Osteoblast (primary cell): ENCODE measurements at regions not wholly inside any gene's neighbourhood (a gene's known extent, or its start where the extent isn't known, plus 50 kb on each side); places are given as distances from the start of the nearest gene placed in this dataset.

Experiments
- DNase-seq: peaks from one replicate; pipeline ENCODE4 v3.0.0; 2011; ENCODE audit warnings: low spot score, mixed read lengths; ENCODE audit not compliant: insufficient read length; ENCODE audit errors: missing footprints
- H2AFZ ChIP-seq: 2 replicates; pipeline ENCODE4 v1.6.0; 2011; ENCODE audit warnings: mild to moderate bottlenecking, low read length
- H3K27ac ChIP-seq: 2 replicates; pipeline ENCODE4 v1.5.1; 2011; ENCODE audit warnings: mild to moderate bottlenecking, low read depth, low read length, moderate library complexity
- H3K27me3 ChIP-seq: 2 replicates; pipeline ENCODE4 v1.6.0; 2012; ENCODE audit warnings: mild to moderate bottlenecking, control low read depth, inconsistent platforms, low read length, moderate library complexity; ENCODE audit not compliant: insufficient read depth
- H3K36me3 ChIP-seq: 2 replicates; pipeline ENCODE4 v1.5.1; 2011; ENCODE audit warnings: mild to moderate bottlenecking, low read length, control low read depth, moderate library complexity; ENCODE audit not compliant: insufficient read depth
- H3K4me1 ChIP-seq: 2 replicates; pipeline ENCODE4 v1.5.1; 2011; ENCODE audit warnings: mild to moderate bottlenecking, low read length, control low read depth, moderate library complexity; ENCODE audit not compliant: insufficient read depth
- H3K4me2 ChIP-seq: 2 replicates; pipeline ENCODE4 v1.6.0; 2011; ENCODE audit warnings: mild to moderate bottlenecking, low read length; ENCODE audit not compliant: insufficient read depth
- H3K4me3 ChIP-seq: fragments of 200-600 bp; sonication (generic); 3 replicates; pipeline ENCODE4 v1.5.1; 2012; ENCODE audit warnings: mild to moderate bottlenecking, low read length, inconsistent platforms; ENCODE audit not compliant: insufficient read depth
- H3K79me2 ChIP-seq: 2 replicates; pipeline ENCODE4 v1.6.0; 2012; ENCODE audit warnings: mild to moderate bottlenecking, low read length, control low read depth, inconsistent platforms; ENCODE audit not compliant: insufficient read depth
- H3K9me3 ChIP-seq: 2 replicates; pipeline ENCODE4 v1.5.1; 2011; ENCODE audit warnings: low read depth, low read length, control low read depth
- H4K20me1 ChIP-seq: 2 replicates; pipeline ENCODE4 v1.6.0; 2012; ENCODE audit warnings: mild to moderate bottlenecking, low read length, control low read depth; ENCODE audit not compliant: insufficient read depth
- CTCF ChIP-seq: IDR thresholded peaks from 2 replicates; pipeline ENCODE4 v1.5.1; 2011; ENCODE audit warnings: mild to moderate bottlenecking, low read depth, low read length, moderate library complexity; ENCODE audit errors: extremely low read depth

- Histone ChIP-seq H3K4me1 (no peaks in the 10 kb centered on the region), H3K36me3 (no peaks in the 10 kb centered on the region), H3K27ac (no peak overlapping the region), H3K9me3 (peaks cover 2% of the 10 kb centered on the region), H3K79me2 (no peaks in the 10 kb centered on the region), H2AFZ (no peak overlapping the region), H3K4me2 (no peak overlapping the region), H3K27me3 (no peaks in the 10 kb centered on the region), H4K20me1 (no peaks in the 10 kb centered on the region), H3K4me3 (no peak overlapping the region)
- TF ChIP-seq CTCF: no peak
- no peak for DNase-seq
Observed at GRCh38 chr3:81033185-81033584, 728.3 kb downstream of the GBE1 start.

- H2AFZ ChIP-seq: no peak overlapping the region
- no peaks in the 10 kb centered on the region for H3K79me2 ChIP-seq
- no peak overlapping the region for H3K4me2 ChIP-seq
- H3K9me3 ChIP-seq: no peaks in the 10 kb centered on the region
- no peak overlapping the region for H3K4me3 ChIP-seq
- no peaks in the 10 kb centered on the region for H3K4me1 ChIP-seq
- no peak for DNase-seq
- no peak overlapping the region for H3K27ac ChIP-seq
- no peak for TF ChIP-seq CTCF
- H3K27me3 ChIP-seq: no peaks in the 10 kb centered on the region
- no peaks in the 10 kb centered on the region for H4K20me1 ChIP-seq
- no peaks in the 10 kb centered on the region for H3K36me3 ChIP-seq
Observed at GRCh38 chr3:81029861-81030260, 731.6 kb downstream of the GBE1 start.

- H3K4me3 ChIP-seq: no peak overlapping the region
- no peak overlapping the region for H3K27ac ChIP-seq
- no peak for DNase-seq
- H3K36me3 ChIP-seq: no peaks in the 10 kb centered on the region
- no peaks in the 10 kb centered on the region for H4K20me1 ChIP-seq
- no peaks in the 10 kb centered on the region for H3K27me3 ChIP-seq
- no peaks in the 10 kb centered on the region for H3K79me2 ChIP-seq
- peaks cover 2% of the 10 kb centered on the region for H3K9me3 ChIP-seq
- H3K4me1 ChIP-seq: no peaks in the 10 kb centered on the region
- no peak for TF ChIP-seq CTCF
- H2AFZ ChIP-seq: no peak overlapping the region
- H3K4me2 ChIP-seq: no peak overlapping the region
Observed at GRCh38 chr3:81027344-81027743, 734.1 kb downstream of the GBE1 start.

- Histone ChIP-seq H3K4me3 (no peak overlapping the region), H2AFZ (no peak overlapping the region), H3K4me2 (no peak overlapping the region), H4K20me1 (no peaks in the 10 kb centered on the region), H3K4me1 (no peaks in the 10 kb centered on the region), H3K9me3 (peaks cover 2% of the 10 kb centered on the region), H3K36me3 (no peaks in the 10 kb centered on the region), H3K27me3 (no peaks in the 10 kb centered on the region), H3K27ac (no peak overlapping the region), H3K79me2 (no peaks in the 10 kb centered on the region)
- TF ChIP-seq CTCF: no peak
- no peak for DNase-seq
Observed at GRCh38 chr3:81024560-81024959, 736.9 kb downstream of the GBE1 start.
